ENCODE measurements at regions not wholly inside any gene's neighbourhood (a gene's known extent, or its start where the extent isn't known, plus 50 kb on each side); places are given as distances from the start of the nearest gene placed in this dataset.

DNA sequence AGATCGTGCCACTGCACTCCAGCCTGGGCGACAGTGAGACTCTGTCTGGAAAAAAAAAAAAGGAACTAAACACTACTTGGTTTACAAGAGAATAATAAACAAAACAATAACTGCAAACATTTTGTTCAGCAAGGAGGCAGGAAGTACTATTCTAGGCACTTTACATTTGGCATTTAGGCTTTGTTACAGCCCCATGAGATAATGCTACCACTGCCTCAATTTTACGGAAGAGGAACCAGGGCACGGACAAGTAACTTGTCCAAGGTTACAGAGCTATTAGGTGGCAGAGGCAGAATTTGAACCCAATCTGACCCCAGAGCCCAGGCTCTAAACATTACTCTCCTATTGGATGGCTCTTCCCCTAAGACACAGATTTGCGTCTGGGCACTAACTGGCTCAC, 108.7 kb upstream of the AKIP1 start:
- TF ChIP-seq EZH2 (IDR thresholded peaks at IDR 0.05; ENCODE audit: borderline replicate concordance, low read length) (no peak), CTCF (IDR thresholded peaks at IDR 0.05; ENCODE audit: low read length) (no peak)
